ENCODE measurements at regions not wholly inside any gene's neighbourhood (a gene's known extent, or its start where the extent isn't known, plus 50 kb on each side); places are given as distances from the start of the nearest gene placed in this dataset.

- TF ChIP-seq EZH2phosphoT487 (IDR thresholded peaks at IDR 0.05; ENCODE audit: insufficient read depth, low read depth) (no peak), EZH2 (IDR thresholded peaks at IDR 0.05; ENCODE audit: insufficient read depth, poor library complexity, severe bottlenecking) (no peak)
These were observed 417.2 kb downstream of the ELAVL2 start for GRCh38 chr9:23408874-23409273.
